GM18861 (cell line): ENCODE measurements at regions not wholly inside any gene's neighbourhood (a gene's known extent, or its start where the extent isn't known, plus 50 kb on each side); places are given as distances from the start of the nearest gene placed in this dataset.
A peak's percentile ranks its signal among the peaks of the same experiment; 100 is the strongest.

Experiments used
- ATAC-seq: cut with Tn5 transposase; IDR thresholded peaks from one replicate; pipeline ENCODE4 v1.9.1; 2021; ENCODE audit not compliant: unreplicated experiment

GRCh38 chr12:89901906-89902642 lies 193.4 kb upstream of the ATP2B1 start:
- ATAC-seq, result no peak

GRCh38 chr12:89901319-89901718 lies 192.7 kb upstream of the ATP2B1 start:
- ATAC-seq, result no peak

- no peak for ATAC-seq
Measured at GRCh38 chr12:89899651-89900050, 191.0 kb upstream of the ATP2B1 start.

GRCh38 chr12:89895591-89895990 lies 187.0 kb upstream of the ATP2B1 start:
- ATAC-seq, result no peak

- no peak for ATAC-seq
Measured at GRCh38 chr12:89895101-89895500, 186.5 kb upstream of the ATP2B1 start.

- ATAC-seq, result no peak
Measured at GRCh38 chr12:89893972-89894706, 185.5 kb upstream of the ATP2B1 start.

GRCh38 chr12:89892436-89892835 lies 183.8 kb upstream of the ATP2B1 start:
- no peak for ATAC-seq

GRCh38 chr12:89891933-89892332 lies 183.3 kb upstream of the ATP2B1 start:
- ATAC-seq, result no peak

- ATAC-seq, result no peak
Measured at GRCh38 chr12:89890161-89890560, 181.5 kb upstream of the ATP2B1 start.

GRCh38 chr12:89889062-89889461 lies 180.4 kb upstream of the ATP2B1 start:
- ATAC-seq, result no peak

GRCh38 chr12:89884952-89885351 lies 176.3 kb upstream of the ATP2B1 start:
- no peak for ATAC-seq

- ATAC-seq, result no peak
Measured at GRCh38 chr12:89884416-89884898, 175.8 kb upstream of the ATP2B1 start.

GRCh38 chr12:89883630-89884389 lies 175.2 kb upstream of the ATP2B1 start:
- no peak for ATAC-seq

GRCh38 chr12:89882792-89883191 lies 174.2 kb upstream of the ATP2B1 start:
- no peak for ATAC-seq

GRCh38 chr12:89882050-89882449 lies 173.4 kb upstream of the ATP2B1 start:
- ATAC-seq, result peak; percentile 34

- peak; percentile 88 for ATAC-seq
Measured at GRCh38 chr12:89880690-89881350, 172.2 kb upstream of the ATP2B1 start.

- ATAC-seq, result no peak
Measured at GRCh38 chr12:89879766-89880165, 171.1 kb upstream of the ATP2B1 start.

- no peak for ATAC-seq
Measured at GRCh38 chr12:89878950-89879349, 170.3 kb upstream of the ATP2B1 start.

- no peak for ATAC-seq
Measured at GRCh38 chr12:89878327-89878726, 169.7 kb upstream of the ATP2B1 start.

- no peak for ATAC-seq
Measured at GRCh38 chr12:89877671-89878070, 169.0 kb upstream of the ATP2B1 start.

GRCh38 chr12:89877136-89877535 lies 168.5 kb upstream of the ATP2B1 start:
- ATAC-seq, result no peak
